Ureter (tissue), 1 donor: ENCODE measurements at regions not wholly inside any gene's neighbourhood (a gene's known extent, or its start where the extent isn't known, plus 50 kb on each side); places are given as distances from the start of the nearest gene placed in this dataset.

Experiments
- DNase-seq: peaks from one replicate; pipeline ENCODE4 v3.0.0-alpha.2; 2020; ENCODE audit warnings: low spot score
- donor health status: DM: yes; HTN: yes; CAD: no.

DNA sequence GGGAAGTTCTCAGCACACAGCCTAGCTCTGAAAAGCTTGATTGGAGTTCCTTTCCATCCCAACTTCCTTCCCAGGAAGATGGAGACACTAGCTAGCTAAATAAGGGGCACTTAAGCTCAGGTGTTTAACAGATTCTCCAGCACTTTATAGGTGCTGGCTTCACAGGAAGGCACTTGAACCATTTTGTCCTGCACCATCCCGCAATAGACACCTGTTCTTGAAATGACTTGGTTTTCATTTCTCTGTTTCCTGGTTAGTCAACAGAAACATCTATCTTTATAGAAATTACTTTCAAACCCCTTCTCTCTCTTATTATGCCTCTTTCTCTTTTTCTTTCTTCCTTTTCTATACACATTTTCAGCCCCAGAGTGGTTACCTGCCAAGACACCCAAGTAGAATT, 409.9 kb upstream of the ZFHX3 start:
- DNase-seq, result no peak

DNA sequence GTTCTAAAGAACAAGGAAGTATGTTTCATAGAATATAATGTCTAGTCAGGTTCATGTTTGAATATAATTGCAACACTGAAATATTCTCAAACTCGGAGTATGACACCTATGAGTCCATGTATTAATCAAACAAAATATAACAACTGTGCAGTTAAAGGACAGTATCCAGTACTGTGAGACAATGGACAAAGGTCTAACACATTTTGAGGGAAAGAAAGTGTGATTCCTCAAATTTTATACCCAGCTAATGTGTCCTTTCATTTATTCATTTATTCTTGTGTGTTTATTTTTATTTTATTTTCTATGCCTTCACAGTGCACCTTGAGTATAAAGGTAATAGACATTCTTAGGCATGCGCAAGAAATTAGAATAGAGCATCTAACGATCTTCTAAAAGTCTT, 401.0 kb upstream of the ZFHX3 start:
- no peak for DNase-seq

DNA sequence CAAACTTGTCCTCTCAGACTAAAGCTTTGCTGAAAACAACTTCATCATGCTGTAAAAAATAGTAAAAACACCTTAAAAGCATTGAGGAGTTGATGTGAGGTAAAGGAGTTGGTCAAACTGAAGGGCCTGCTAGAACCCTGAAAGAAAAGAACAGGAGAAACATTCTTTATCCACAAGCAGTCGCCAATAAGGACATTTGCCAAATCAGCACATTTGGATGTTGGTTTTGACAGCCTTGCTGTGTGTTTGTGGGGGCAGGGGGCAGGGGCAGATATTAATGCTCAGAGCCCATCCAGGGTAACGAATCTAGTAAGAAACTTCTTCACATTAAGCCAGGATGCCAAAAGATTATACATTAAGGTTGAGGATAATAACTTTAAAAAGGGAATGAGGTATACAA, 399.9 kb upstream of the ZFHX3 start:
- DNase-seq, result no peak

DNA sequence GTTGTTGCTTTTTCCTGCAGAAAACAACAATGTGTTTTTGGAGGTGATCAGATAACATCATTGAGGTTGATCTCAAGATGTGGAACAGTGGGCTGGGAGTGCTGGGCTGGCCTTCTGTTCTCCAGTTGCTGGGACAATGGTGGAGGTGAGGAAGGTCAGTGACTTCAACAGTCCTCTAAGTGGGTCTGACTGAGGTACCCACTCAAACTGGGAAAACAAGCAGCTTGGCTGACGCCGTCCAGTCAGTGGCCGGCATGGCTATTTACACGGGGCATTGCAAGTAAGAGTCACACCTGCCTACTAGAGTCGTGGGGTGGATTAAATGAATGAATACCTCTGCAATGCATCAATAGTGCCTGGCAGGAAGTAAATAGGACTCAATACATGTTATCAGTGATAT, 386.7 kb upstream of the ZFHX3 start:
- DNase-seq, result no peak

DNA sequence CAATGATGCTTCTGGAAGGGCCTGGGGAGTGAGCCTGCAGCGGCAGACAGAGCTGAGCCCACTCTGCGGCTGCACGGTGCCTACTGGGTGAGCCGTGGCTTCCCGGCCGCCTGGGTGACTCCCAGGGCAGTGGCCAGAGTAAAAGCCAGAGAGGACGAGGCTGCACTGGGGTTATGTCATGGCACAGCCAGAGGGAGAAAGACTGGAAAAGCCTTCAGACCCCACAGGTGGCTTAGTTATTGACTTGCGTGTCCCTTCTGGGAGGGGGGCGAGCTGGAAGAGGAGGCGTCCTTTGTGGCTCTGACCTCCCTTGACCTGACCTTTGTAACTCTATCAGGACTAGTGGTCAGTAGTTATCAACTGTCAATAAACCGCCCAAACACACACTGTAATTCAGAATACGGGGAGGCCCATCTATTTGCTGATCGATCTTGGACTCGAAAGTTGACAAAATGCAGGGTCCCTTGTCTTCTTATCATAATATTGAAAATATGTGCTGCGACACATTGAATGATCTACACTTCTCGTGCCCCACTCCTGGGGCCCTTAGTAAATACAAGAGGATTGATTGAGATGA, 385.9 kb upstream of the ZFHX3 start:
- no peak for DNase-seq

DNA sequence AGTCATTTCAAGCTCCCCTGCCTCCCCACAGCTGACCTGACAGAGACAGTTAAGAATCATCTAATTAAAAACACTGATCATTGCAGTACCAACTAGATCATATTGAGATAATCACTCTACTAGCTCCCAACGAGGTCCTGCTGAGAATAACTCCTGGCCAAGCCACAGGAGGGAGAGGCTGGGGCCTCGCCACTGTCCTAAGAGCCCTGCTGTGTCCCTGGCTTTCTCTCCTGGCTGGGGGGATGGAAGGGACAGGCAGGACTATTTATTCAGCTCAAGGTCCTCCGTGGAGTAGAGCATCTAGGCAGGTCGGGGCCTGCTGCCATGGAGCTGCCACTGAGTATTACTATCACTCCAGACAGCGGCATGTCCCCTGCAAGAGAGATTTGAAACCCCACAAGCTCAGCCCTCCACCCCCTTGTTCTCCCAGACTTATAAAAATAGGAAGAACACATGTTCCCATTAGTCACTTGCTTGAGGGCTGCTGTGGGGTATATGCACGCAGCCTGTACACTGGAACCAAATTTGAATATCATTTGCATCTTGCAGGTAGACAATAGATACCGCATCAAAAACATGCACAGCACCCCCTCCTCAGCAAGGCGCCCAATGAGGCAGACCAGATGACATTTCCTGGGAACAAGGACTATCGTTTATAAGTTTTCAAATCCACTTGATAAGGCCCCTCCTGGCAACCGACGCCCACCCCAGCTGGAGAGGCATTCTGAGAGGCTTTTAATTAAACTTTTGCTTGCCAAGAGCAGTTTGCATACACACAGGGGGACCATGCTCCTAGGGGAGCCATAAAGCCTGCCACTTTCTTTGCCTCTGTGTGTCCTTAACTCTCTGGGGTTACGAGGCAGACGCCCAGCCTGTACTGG, 385.2 kb upstream of the ZFHX3 start:
- DNase-seq, result no peak

DNA sequence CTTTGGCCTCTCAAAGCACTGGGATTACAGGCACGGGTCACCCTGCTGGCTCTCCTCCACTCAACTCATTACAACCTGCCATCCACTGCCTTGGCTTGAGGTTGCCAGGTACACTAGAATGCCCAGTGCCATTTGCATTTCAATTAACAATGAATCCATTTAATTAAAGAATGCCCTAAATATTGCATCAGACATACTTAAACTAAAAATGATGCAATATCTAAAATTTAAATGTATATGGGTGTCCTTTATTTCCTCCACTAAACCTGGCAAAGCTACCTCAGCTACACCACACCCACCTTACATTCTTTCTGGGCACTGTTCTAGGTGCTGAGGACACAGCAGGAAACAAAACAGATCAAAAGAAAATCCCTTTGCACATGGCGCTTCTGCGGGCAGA, 382.2 kb upstream of the ZFHX3 start:
- DNase-seq, result no peak

DNA sequence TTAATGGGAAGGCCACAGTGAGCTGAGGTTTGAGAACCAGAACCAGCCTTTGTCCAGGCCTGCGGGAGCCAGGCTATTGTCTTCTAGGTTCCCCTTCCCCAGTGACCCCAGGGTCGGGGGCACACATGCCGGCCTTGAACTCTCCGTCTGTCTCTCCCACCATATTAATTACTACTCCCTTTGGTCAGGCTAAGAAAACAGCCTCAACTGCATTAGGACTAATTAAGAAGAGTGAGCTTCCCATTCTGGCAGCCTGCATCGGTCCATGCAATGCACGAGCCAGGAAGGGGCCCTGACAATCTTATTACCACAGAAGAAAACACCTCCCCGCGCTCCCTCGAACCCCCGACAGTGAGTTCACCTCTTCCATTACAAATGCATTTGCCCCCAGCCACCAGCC, 380.2 kb upstream of the ZFHX3 start:
- no peak for DNase-seq

DNA sequence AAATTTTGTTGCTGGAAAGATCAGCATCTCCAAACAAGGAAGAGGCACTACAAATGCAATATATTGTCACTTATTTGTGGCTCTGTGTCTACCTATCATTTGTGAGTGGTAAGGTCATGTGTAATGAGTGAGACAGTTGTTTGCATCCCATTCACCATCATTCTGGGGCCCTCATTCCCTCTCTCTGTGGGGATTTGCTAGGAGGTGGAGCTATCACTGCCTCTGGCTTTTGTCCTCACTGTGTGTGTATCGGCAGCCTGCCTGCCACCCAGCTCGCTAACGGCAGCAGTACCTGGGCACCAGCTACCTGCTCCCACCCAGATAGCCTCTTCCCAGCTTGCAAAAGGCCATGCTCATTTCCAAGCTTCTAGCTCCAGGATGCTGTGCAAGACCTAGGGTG, 379.2 kb upstream of the ZFHX3 start:
- DNase-seq, result no peak

DNA sequence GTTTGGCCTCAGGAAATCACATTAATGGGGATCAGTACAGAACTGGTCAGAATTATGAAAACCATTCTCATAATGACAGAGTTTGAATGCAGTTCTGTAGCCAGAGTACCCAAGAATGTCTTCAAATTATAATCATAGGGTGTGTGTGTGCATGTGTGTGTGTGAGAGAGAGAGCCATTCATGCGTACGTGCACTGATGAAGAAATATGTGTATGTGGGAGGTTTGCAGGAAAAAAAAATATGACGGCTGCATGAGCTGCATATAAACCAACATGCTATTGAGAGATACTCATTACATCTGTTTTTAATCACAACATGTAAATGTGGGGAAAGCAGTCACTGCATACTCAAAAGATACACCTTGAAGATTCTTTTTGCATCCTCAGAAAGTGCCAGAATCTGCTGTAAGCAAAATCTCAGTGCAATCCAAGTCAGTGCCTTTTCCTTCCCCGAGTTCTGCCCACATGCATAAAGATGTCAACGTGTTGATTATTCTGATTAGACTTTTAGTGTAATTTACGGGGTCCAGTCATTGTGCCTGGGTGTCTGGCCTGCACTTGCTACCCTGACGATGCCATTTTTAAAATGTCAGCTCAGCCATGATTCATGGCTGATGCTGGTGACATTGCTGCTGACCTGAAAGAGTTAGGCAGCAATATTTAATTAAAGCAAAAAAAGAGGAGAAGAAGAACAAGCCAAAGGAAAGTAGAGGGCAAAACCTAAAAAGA, 378.7 kb upstream of the ZFHX3 start:
- no peak for DNase-seq

DNA sequence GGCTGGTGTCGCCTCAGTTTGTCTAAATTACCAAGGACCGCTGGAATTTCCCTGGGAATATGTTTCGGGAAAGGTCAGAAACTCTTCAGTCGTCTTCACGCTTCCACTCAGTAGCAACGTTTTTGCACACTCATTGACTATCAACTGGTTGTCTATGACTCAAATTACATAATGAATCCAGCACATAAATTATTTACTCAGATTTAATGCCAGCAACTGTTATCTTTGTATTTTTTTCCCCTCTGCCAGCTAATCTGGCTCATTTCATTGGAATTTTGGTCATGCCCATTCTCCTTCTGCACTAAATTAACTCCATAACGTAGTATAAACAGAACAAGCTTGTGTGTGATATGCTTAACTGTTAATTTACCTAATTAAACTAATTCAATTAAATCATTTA, 372.7 kb upstream of the ZFHX3 start:
- DNase-seq, result no peak

DNA sequence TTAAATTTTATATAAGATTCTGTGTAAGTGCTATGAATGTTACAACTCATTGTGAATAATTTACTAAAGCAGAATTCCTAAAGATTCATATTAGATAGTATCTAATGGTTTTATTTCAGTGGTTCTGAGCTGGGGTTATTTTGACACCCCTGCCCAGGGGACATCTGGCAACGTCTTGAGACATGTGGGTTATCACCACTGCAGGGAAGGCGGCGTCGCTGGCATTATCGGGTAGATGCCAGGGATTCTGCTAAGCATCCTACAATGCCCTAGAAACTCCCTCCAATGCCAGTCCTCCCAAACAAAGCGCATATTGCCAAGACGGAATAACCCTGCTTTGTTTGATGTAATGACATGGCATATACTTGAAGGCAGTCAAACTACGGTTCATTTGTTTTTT, 372.3 kb upstream of the ZFHX3 start:
- no peak for DNase-seq

DNA sequence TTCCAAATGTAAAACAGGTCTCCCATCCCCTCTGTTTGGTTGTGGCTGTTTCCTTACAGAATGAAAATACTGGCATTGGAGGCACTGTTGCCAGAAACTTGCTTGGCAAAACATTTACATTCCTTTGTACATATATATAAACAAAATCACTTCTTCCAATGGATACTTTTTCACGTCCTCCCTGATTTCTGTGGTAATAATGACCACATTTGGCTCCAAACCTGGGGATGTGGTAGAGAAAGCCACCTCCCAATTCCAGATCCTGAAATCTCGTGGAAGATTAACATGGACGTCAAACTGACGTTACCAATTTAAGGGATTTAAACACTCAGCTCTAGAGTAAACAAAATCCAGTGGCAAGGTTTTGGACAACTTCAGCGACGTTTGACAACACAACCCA, 370.8 kb upstream of the ZFHX3 start:
- DNase-seq, result no peak

DNA sequence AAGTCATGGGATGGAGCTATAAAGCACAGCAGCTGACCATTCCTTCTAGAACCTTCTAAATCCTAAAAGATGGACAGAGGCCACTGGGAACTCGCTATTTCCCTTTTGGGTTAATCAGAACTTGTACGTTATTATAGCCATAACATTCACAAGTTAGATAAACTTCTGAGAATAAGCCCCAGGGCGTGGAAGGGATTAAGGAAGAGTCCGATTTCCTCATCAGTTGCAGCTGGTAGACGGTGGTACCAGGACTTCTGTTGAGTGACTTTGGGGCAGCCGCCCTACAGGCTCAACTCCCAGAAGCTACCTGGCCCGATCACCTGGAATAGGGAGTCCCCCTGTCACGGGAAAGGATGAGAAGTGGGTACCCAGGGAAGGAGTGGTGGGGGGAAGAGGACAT, 370.1 kb upstream of the ZFHX3 start:
- DNase-seq, result no peak

DNA sequence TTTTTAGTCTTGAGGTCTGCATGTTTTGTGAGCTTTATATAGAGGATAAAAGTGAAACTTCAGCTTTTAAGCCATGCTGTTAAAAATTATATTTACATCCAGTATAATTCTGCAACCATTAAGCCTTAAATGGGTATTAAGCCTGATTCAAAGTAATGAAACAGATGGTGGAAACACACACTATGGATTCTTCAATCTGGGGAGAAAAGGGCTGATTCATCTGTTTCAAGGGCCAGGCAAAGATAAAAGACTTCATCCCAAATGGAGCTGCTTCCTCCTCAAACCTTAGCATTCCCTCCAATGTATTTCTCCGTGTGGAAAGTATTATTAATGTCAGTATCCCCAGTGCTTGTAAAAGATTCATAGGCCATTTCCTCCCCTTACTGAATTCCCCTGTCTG, 367.4 kb upstream of the ZFHX3 start:
- no peak for DNase-seq

DNA sequence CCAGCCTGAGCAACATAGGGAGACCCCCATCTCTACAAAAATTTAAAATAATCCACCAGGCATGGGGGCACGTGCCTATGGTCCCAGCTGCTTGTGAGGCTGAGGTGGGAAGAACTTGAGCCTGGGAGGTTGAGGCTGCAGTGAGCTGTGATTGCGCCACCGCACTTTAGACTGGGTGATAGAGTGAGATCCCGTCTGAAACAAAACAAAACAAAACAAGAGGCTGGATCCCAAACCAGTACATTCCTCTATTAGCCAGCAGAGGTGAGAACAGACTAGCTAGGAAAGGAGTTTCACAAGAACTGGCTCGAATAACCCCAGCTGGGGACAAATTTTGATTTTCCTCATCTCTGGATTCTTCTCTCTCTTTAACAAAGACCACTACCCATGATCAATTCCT, 366.7 kb upstream of the ZFHX3 start:
- DNase-seq, result no peak

DNA sequence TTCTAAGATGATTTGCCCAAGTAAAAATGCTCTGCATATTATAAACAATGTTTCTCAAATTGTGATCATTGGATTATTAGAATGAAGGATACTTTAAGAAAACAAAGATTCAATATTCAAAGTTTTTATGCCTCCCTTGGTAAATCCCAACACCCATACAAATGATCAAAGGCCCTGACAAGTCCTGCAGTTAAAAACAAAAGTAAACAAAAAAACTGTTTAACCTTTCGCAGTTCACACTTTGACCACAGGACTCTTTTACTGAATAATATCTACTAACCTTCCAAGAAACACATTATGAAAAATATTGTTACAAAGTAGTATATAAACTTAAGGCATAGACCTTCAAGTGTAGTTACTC, 365.9 kb upstream of the ZFHX3 start:
- no peak for DNase-seq

DNA sequence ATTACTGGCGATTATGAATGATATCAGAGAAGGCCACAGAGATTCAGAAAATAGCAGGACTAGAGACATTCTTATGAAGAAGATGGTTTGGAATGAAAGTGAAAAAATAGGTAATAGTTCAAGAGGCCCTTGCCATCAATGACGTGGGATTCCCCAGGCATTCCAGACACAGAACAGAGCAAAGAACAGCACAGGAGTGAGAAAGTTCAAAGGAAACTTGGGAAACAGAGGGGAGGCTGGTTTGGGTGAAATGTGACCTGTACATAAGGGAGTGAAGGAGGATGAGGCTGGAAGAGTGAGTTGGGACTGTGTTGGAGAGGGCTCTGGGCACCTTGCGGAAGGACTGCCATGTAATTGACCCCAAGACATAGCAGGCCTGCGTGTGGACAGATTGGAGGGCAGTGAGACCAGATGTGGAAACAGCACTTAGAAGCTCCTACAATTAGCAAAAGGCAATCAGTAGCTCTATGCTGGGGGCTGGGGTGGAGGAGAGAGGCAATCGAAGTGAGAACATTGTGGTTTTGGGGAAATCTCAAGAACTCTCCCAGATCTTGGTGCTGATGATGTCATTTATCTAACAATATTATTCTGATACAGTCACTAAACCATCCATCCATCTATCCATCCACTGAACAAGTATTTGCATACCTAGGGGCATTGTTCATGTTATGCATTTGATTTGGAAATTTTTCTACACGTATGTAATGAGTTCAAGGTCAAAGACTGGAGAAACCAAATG, 365.3 kb upstream of the ZFHX3 start:
- no peak for DNase-seq

DNA sequence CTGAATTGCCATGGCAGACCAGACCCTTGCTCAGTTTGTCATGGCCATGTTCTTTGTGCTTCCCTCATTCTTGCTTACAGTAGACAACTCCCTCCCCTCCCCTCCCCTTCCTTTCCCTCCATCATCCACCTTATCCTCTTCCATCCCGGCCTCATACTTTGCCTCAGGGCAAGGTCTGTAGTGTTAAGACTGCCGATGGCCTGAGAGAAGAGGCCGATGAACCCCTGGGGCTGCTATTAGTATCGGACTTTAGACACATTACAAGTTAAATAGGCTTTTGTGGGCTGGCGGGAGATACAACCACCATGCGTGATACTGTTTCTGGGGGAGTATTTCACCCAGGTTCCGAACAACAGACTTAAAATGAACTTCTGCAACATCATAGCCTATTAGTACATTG, 364.5 kb upstream of the ZFHX3 start:
- DNase-seq, result no peak

DNA sequence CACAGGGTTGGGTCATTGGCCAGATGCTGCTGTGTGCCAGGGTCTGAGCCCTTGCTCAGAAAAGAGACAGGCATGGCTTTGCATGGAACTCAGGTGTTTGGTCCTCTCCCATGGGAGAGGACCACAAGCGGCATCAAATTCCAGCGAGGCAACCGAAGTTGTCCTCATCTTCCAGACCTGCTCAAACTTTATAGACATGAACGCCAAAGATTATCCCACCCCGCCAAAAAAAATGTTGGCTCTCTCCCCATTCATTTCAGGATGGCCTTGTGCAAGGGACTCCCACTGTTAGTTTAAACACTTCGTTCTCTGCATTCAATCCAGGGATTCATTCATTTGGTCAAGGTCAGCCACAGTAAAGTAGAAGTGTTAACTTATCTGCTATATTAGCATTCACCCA, 360.8 kb upstream of the ZFHX3 start:
- DNase-seq, result no peak

DNA sequence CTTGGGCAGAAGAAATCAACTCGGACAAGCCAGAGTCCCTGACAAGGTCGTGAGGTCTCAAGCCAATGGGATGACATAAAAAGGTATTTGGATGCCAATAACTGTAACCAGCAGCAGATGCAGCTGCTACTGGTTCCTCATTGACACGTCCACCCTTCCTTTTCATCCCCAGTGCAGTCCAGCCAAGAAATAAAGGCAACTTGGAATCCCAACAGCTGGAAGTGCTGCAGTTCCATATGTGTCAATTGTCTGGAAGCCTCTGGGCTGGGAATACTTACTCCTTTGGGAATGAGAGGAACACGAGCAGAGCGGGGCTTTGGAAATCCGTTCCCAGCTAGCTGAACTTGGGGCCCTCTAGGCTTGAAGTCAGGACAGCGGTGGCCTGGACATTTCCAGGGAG, 360.4 kb upstream of the ZFHX3 start:
- no peak for DNase-seq

DNA sequence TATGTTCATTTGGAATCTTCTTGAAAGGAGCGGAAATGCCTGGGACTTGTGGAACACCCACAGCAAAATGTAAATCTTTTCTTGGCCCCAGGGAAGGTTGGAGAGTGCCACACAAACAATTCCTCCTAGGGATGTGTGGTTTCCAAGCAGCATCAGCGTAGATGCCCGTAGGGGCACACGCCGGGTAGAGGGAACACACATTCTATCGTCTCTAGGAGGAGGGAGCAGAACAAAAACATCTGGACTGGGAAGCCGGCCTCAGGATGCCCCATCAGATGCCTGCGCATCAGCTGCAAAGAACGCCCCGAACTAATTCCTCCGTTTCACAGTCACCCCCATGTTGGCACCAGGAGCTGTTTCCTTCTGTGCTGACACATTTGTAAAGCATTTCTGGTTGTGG, 357.9 kb upstream of the ZFHX3 start:
- no peak for DNase-seq

DNA sequence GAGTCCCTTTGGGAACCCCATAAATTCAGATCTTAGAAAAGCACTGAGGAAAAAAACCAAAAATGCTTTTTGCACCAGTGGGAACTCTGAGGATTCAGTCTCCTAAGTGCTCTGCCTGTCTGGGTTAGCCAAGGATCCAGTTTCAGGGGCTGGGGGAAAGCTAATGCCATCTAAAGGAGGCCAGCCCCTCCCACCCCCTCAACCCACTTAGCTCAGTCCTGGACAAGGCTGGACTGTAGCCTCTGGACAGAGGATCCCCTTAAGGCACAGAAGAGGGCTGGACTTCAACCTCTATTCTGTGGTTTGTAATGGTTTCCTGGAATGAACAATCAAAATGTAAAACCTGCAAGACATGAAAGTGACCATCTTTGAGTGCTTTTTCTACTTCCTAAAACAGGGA, 356.1 kb upstream of the ZFHX3 start:
- no peak for DNase-seq
